B cell (primary cell): ENCODE measurements at regions not wholly inside any gene's neighbourhood (a gene's known extent, or its start where the extent isn't known, plus 50 kb on each side); places are given as distances from the start of the nearest gene placed in this dataset.

ENCODE experiments used
- ATAC-seq: fragments of 200-7000 bp; cut with Tn5 transposase; one replicate; pipeline ENCODE4 v1.10.0; 2021; ENCODE audit warnings: low read depth, mild to moderate bottlenecking, moderate number of reproducible peaks, moderate library complexity
- CTCF ChIA-PET: fragments of 350-600 bp; sonication (Branson Sonifier 250); formaldehyde crosslinking; loops from one replicate; lab custom pipeline; 2021; ENCODE audit warnings: antibody characterized with exemption, inconsistent platforms; lab: Charles Lee
- POLR2A ChIA-PET: fragments of 350-600 bp; sonication (Branson Sonifier 250); formaldehyde crosslinking; loops from one replicate; lab custom pipeline; 2021; ENCODE audit warnings: antibody characterized with exemption; lab: Charles Lee
- DNase-seq: peaks from one replicate; pipeline ENCODE4 v3.0.0; 2013
- H2AFZ ChIP-seq: 2 replicates; pipeline ENCODE4 v1.6.1; 2012; ENCODE audit warnings: mild to moderate bottlenecking, low read depth, low read length; ENCODE audit not compliant: insufficient read depth, poor library complexity, severe bottlenecking
- H3K27ac ChIP-seq, 2 donors: 1 replicate in 1 of 2; 2 replicates in 1 of 2; pipeline ENCODE4 v1.5.1; 2012 to 2013; ENCODE audit warnings: low read length in 2 of 2, mild to moderate bottlenecking in 2 of 2, moderate library complexity in 1 of 2
- H3K27me3 ChIP-seq, 4 experiments: fragments of 200-600 bp in 1 of 4; sonication (generic) in 1 of 4; replicated peaks in 1 of 4; 1 replicate in 2 of 4; 2 replicates in 2 of 4; pipeline versions ENCODE4 v1.6.1 to v1.7.0; 2013 to 2016; ENCODE audit warnings: low read length in 3 of 4, mild to moderate bottlenecking in 2 of 4, mixed read lengths in 1 of 4, moderate library complexity in 1 of 4; ENCODE audit not compliant: insufficient read depth in 4 of 4, control insufficient read depth in 3 of 4; ENCODE audit errors: control extremely low read depth in 1 of 4
- H3K36me3 ChIP-seq, 2 experiments: replicated peaks in 1 of 2; 1 replicate in 1 of 2; 2 replicates in 1 of 2; pipeline versions ENCODE4 v1.6.1 to v1.7.1; 2013; ENCODE audit warnings: low read length in 1 of 2; ENCODE audit not compliant: insufficient read depth in 2 of 2, control insufficient read depth in 1 of 2; ENCODE audit errors: control extremely low read depth in 1 of 2, extremely low read depth in 1 of 2
- H3K4me1 ChIP-seq, 2 donors: fragments of 200-600 bp in 1 of 2; sonication (generic) in 1 of 2; 1 replicate in 1 of 2; 2 replicates in 1 of 2; pipeline versions ENCODE4 v1.5.1 to v1.6.1; 2013 to 2017; ENCODE audit warnings: low read length in 2 of 2; ENCODE audit not compliant: control insufficient read depth in 2 of 2, insufficient read depth in 2 of 2
- H3K4me2 ChIP-seq: replicated peaks from 2 replicates; pipeline ENCODE3; 2012; ENCODE audit warnings: mild to moderate bottlenecking, low read depth, low read length; ENCODE audit not compliant: poor library complexity, severe bottlenecking
- H3K4me3 ChIP-seq, 5 experiments: fragments of 200-600 bp in 1 of 5; sonication (generic) in 1 of 5; 1 replicate in 3 of 5; 2 replicates in 2 of 5; pipeline versions ENCODE4 v1.5.1 to v1.7.0; 2011 to 2016; ENCODE audit warnings: low read length in 4 of 5, mild to moderate bottlenecking in 4 of 5, low read depth in 2 of 5, control low read depth in 1 of 5, moderate library complexity in 1 of 5; ENCODE audit not compliant: insufficient read depth in 1 of 5; ENCODE audit errors: control extremely low read depth in 1 of 5, extremely low read depth in 1 of 5
- H3K79me2 ChIP-seq: fragments of 200-600 bp; sonication (generic); one replicate; pipeline ENCODE4 v1.6.0; 2016; ENCODE audit warnings: low read length; ENCODE audit not compliant: control insufficient read depth, insufficient read depth
- H3K9ac ChIP-seq: fragments of 200-600 bp; sonication (generic); 2 replicates; pipeline ENCODE4 v1.6.1; 2017; ENCODE audit warnings: mild to moderate bottlenecking, low read length, moderate library complexity
- H3K9me3 ChIP-seq, 3 donors: one replicate each; pipeline versions ENCODE4 v1.6.1 to v1.7.1; 2013; ENCODE audit warnings: low read length in 2 of 3; ENCODE audit not compliant: control insufficient read depth in 2 of 3, insufficient read depth in 1 of 3; ENCODE audit errors: control extremely low read depth in 1 of 3
- H4K20me1 ChIP-seq: 2 replicates; pipeline ENCODE4 v1.6.0; 2012; ENCODE audit warnings: mild to moderate bottlenecking, low read length; ENCODE audit not compliant: insufficient read depth, control insufficient read depth, poor library complexity, severe bottlenecking
- H3K27ac Mint-ChIP-seq: one replicate; pipeline ENCODE4 v1.8.0; 2021; ENCODE audit warnings: mixed read lengths
- H3K27me3 Mint-ChIP-seq: one replicate; pipeline ENCODE4 v1.8.0; 2021; ENCODE audit warnings: mixed read lengths
- H3K4me1 Mint-ChIP-seq: one replicate; pipeline ENCODE4 v1.8.0; 2021; ENCODE audit warnings: mixed read lengths
- H3K4me3 Mint-ChIP-seq: one replicate; pipeline ENCODE4 v1.8.0; 2021; ENCODE audit warnings: mixed read lengths
- H3K9me3 Mint-ChIP-seq: one replicate; pipeline ENCODE4 v1.8.0; 2022; ENCODE audit warnings: mixed read lengths; ENCODE audit not compliant: insufficient read depth
- CTCF ChIP-seq: fragments of 200-600 bp; IDR thresholded peaks from one replicate; pipeline ENCODE4 v1.8.0; 2022; ENCODE audit warnings: antibody characterized with exemption, mild to moderate bottlenecking
- EZH2 ChIP-seq: IDR thresholded peaks from 2 replicates; pipeline ENCODE4 v1.6.1; 2012; ENCODE audit warnings: borderline replicate concordance, low read depth, mild to moderate bottlenecking, moderate library complexity, low read length; ENCODE audit not compliant: insufficient read depth, poor library complexity, severe bottlenecking
- WGBS: methylation state at CpG from one replicate; pipeline ENCODE4 v1.1.5; 2013; ENCODE audit warnings: missing lambda C conversion rate; ENCODE audit not compliant: insufficient coverage; 5-methylcytosine and 5-hydroxymethylcytosine counted together
- intact Hi-C: fragments of 100-400 bp; cut with micrococcal nuclease; formaldehyde crosslinking; loops from one replicate; pipeline ENCODE4 v1.10.0; 2022

- peak overlapping the region; percentile 88 for H2AFZ ChIP-seq
- no peak for ATAC-seq
- POLR2A ChIA-PET: no interaction called here
- Mint-ChIP-seq H3K4me3 (peak overlapping the region; percentile 60), H3K9me3 (no peaks in the 10 kb centered on the region), H3K4me1 (peaks cover 18% of the 10 kb centered on the region), H3K27me3 (peaks cover 16% of the 10 kb centered on the region), H3K27ac (no peak overlapping the region)
- H3K4me3 ChIP-seq: no peak overlapping the region
- peaks cover 0 to 8% (median 0%) of the 10 kb centered on the region in 4 experiments for H3K27me3 ChIP-seq
- H3K36me3 ChIP-seq: no peaks in the 10 kb centered on the region
- no peak overlapping the region for H3K27ac ChIP-seq
- no peak overlapping the region for H3K4me2 ChIP-seq
- CTCF ChIA-PET: no interaction called here
- TF ChIP-seq EZH2 (no peak), CTCF (no peak)
- no peak for DNase-seq
- no CpG with 5 or more reads among the region's 3 CpGs for WGBS
- no peaks in the 10 kb centered on the region for H4K20me1 ChIP-seq
- no peak overlapping the region for H3K9ac ChIP-seq
- H3K79me2 ChIP-seq: no peaks in the 10 kb centered on the region
- H3K4me1 ChIP-seq: peaks cover 17% of the 10 kb centered on the region in 2 donors
- intact Hi-C loops: no loop called here
- H3K9me3 ChIP-seq: no peaks in the 10 kb centered on the region
Observed at GRCh38 chr10:113382691-113383090, 170.2 kb upstream of the HABP2 start.

GRCh38 chr10:113384181-113384580, 168.7 kb upstream of the HABP2 start:
- Mint-ChIP-seq H3K4me3 (no peak overlapping the region), H3K9me3 (no peaks in the 10 kb centered on the region), H3K27ac (no peak overlapping the region), H3K4me1 (peaks cover 18% of the 10 kb centered on the region), H3K27me3 (peaks cover 17% of the 10 kb centered on the region)
- H3K9me3 ChIP-seq: no peaks in the 10 kb centered on the region
- no peak overlapping the region for H3K4me3 ChIP-seq
- DNase-seq (no peak), ATAC-seq (no peak)
- peaks cover 17% of the 10 kb centered on the region in 2 donors for H3K4me1 ChIP-seq
- no peaks in the 10 kb centered on the region for H4K20me1 ChIP-seq
- no peaks in the 10 kb centered on the region for H3K79me2 ChIP-seq
- no CpG with 5 or more reads among the region's 4 CpGs for WGBS
- H3K9ac ChIP-seq: no peak overlapping the region
- peaks cover 0 to 8% (median 0%) of the 10 kb centered on the region in 4 experiments for H3K27me3 ChIP-seq
- H2AFZ ChIP-seq: peak overlapping the region; percentile 48
- no peak overlapping the region for H3K4me2 ChIP-seq
- H3K36me3 ChIP-seq: no peaks in the 10 kb centered on the region
- POLR2A ChIA-PET: no interaction called here
- CTCF ChIA-PET: interaction anchor here (0.9 to 1.6 kb wide), 3 partner anchors 66 to 909 kb away, joined by 4 to 11 read pairs (median 6); no protein-coding TSS in a partner anchor
- H3K27ac ChIP-seq: no peak overlapping the region
- TF ChIP-seq EZH2 (no peak), CTCF (no peak)
- intact Hi-C loops: no loop called here
